Right atrium auricular region (tissue), 2 donors: ENCODE measurements at regions not wholly inside any gene's neighbourhood (a gene's known extent, or its start where the extent isn't known, plus 50 kb on each side); places are given as distances from the start of the nearest gene placed in this dataset.

Experiments
- DNase-seq: peaks from one replicate; pipeline ENCODE4 v3.0.0-alpha.2; 2019; ENCODE audit warnings: low spot score
- H3K27ac ChIP-seq, 2 donors: fragments of 200-600 bp; sonication (generic); 1 replicate in 1 of 2; 2 replicates in 1 of 2; pipeline ENCODE4 v1.5.1; 2016 to 2019
- H3K27me3 ChIP-seq, 2 donors: fragments of 200-600 bp; sonication (generic); one replicate each; pipeline versions ENCODE4 v1.5.1 to v1.6.0; 2017 to 2019
- H3K36me3 ChIP-seq: fragments of 200-600 bp; sonication (generic); one replicate; pipeline ENCODE4 v1.5.1; 2016
- H3K4me1 ChIP-seq, 2 donors: fragments of 200-600 bp; sonication (generic); one replicate each; pipeline versions ENCODE4 v1.5.1 to v1.6.0; 2017 to 2019
- H3K4me3 ChIP-seq, 2 donors: fragments of 200-600 bp; sonication (generic); 1 replicate in 1 of 2; 2 replicates in 1 of 2; pipeline ENCODE4 v1.5.1; 2017 to 2019; ENCODE audit warnings: mild to moderate bottlenecking in 1 of 2, moderate library complexity in 1 of 2
- H3K9me3 ChIP-seq, 2 donors: fragments of 200-600 bp; sonication (generic); one replicate each; pipeline ENCODE4 v1.5.1; 2019
- CTCF ChIP-seq, 2 donors: fragments of 200-600 bp; sonication (generic); IDR thresholded peaks; one replicate each; pipeline ENCODE4 v1.5.1; 2019; ENCODE audit warnings: antibody characterized with exemption in 2 of 2

DNA sequence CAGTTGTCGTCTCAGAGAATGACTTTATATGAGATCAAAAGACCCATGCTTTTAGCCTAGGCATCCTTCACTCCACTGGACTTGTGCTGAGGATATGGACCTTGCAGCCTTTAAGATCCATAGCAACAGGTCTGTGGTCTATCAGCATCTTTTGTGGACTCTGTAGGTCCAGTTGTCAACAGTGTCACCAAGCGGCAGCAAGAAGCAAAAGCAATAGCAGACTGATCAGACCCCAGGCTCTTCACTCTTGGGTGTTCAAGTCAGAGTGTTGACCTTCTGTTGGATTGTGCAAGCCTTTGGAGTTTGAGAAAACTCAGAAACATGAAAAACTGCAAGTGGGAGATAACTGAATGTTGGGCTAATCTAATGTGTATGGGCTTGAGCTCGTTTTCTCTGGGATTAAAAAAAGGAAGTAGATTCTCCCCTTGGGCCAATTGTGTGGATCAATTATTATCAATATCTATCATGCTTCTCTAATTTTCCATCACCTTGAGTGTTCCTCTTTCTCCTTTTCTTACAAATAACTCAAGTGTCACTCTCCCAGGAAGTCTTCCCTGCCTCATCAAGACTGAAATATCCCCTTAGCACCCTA, 144.2 kb downstream of the LYPLAL1 start:
- Histone ChIP-seq H3K36me3 (no peaks in the 10 kb centered on the region), H3K27ac (no peak overlapping the region), H3K4me3 (no peak overlapping the region), H3K27me3 (no peaks in the 10 kb centered on the region), H3K4me1 (no peaks in the 10 kb centered on the region), H3K9me3 (peaks cover 0 to 11% of the 10 kb centered on the region in 2 donors)
- no peak for DNase-seq
- TF ChIP-seq CTCF (IDR thresholded peaks at IDR 0.05) = no peak

- H3K36me3 ChIP-seq = no peaks in the 10 kb centered on the region
- no peak for DNase-seq
- no peak overlapping the region for H3K4me3 ChIP-seq
- H3K27me3 ChIP-seq = no peaks in the 10 kb centered on the region
- no peaks in the 10 kb centered on the region for H3K4me1 ChIP-seq
- no peak overlapping the region for H3K27ac ChIP-seq
- H3K9me3 ChIP-seq = peaks cover 0 to 11% of the 10 kb centered on the region in 2 donors
- no peak for TF ChIP-seq CTCF (IDR thresholded peaks at IDR 0.05)
These were observed 142.4 kb downstream of the LYPLAL1 start for GRCh38 chr1:219316066-219316465.

DNA sequence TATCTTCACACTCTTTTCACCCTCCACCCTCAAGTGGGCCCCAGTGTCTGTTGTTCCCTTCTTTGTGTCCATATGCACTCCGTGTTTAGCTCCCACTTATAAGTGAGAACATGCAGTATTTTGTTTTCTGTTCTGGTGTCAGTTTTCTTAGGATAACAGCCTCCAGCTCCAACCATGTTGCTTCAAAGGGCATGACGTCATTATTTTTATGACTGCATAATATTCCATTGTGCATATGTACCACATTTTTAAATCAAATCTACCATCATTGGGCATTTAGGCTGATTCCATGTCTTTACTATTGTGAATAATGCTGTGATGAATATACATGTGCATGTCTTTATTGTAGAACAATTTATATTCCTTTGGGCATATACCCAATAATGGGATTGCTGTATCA, 140.3 kb downstream of the LYPLAL1 start:
- no peak overlapping the region for H3K27ac ChIP-seq
- H3K9me3 ChIP-seq = peaks cover 0 to 11% of the 10 kb centered on the region in 2 donors
- H3K4me1 ChIP-seq = no peaks in the 10 kb centered on the region
- DNase-seq = no peak
- no peaks in the 10 kb centered on the region for H3K27me3 ChIP-seq
- no peaks in the 10 kb centered on the region for H3K36me3 ChIP-seq
- no peak overlapping the region for H3K4me3 ChIP-seq
- TF ChIP-seq CTCF (IDR thresholded peaks at IDR 0.05) = no peak

- no peak for DNase-seq
- TF ChIP-seq CTCF (IDR thresholded peaks at IDR 0.05) = no peak
- H3K4me1 ChIP-seq = no peaks in the 10 kb centered on the region
- H3K27ac ChIP-seq = no peak overlapping the region
- no peaks in the 10 kb centered on the region for H3K27me3 ChIP-seq
- no peaks in the 10 kb centered on the region for H3K36me3 ChIP-seq
- H3K4me3 ChIP-seq = no peak overlapping the region
- peaks cover 0 to 16% of the 10 kb centered on the region in 2 donors for H3K9me3 ChIP-seq
These were observed 139.3 kb downstream of the LYPLAL1 start for GRCh38 chr1:219312967-219313366.

DNA sequence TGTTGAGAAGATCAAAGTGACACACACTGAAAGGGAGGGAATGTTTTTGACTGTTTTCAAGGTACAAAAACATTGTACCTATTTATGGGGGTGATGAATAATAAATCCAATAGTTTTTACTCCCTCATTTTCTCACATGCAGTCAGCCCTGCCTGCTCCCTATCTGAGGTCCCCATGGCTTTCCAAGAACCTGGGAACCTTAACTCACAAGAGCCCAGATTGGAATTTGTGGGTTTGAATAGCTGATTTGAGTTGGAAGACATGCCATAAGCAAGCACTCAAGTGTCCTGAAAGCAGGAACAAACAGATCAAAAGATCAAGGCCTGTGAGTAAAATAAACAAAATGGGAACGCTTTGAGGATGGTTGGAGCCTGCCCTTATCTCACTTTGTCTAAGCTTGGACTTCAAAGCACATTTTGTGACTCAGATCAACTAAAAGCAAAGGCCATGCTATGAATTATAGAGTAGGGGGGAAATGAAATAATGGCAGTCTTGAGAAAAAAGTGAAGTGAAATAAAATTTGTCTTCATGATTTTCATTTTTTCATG, 136.6 kb downstream of the LYPLAL1 start:
- Histone ChIP-seq H3K27ac (no peak overlapping the region), H3K9me3 (peaks cover 0 to 11% of the 10 kb centered on the region in 2 donors)

More for the DNA sequence above, 136.6 kb downstream of the LYPLAL1 start:
- Histone ChIP-seq H3K36me3 (no peaks in the 10 kb centered on the region), H3K27me3 (no peaks in the 10 kb centered on the region), H3K4me3 (no peak overlapping the region), H3K4me1 (peaks cover 0 to under 1% of the 10 kb centered on the region in 2 donors)
- no peak for DNase-seq
- no peak for TF ChIP-seq CTCF (IDR thresholded peaks at IDR 0.05)
